SU-DHL-6 (cell line): ENCODE measurements at regions not wholly inside any gene's neighbourhood (a gene's known extent, or its start where the extent isn't known, plus 50 kb on each side); places are given as distances from the start of the nearest gene placed in this dataset.

ENCODE experiments used
- CTCF ChIP-seq: fragments of 200-600 bp; sonication (generic); IDR thresholded peaks from one replicate; pipeline ENCODE4 v1.5.1; 2017; ENCODE audit warnings: antibody characterized with exemption, mild to moderate bottlenecking, low read length, moderate library complexity; ENCODE audit not compliant: insufficient read depth, poor library complexity, severe bottlenecking
- EZH2phosphoT487 ChIP-seq: fragments of 200-600 bp; sonication (generic), shearing (Covaris generic); conservative IDR thresholded peaks from 2 replicates; pipeline ENCODE4 v1.6.1; 2018; ENCODE audit warnings: mild to moderate bottlenecking, antibody characterized with exemption, low read length, moderate library complexity, mixed read lengths

- TF ChIP-seq CTCF (no peak), EZH2phosphoT487 (no peak)
Observed at GRCh38 chr6:108745664-108746336, 102.4 kb upstream of the ARMC2 start.
